NCI-H1105 (cell line): ENCODE measurements at regions not wholly inside any gene's neighbourhood (a gene's known extent, or its start where the extent isn't known, plus 50 kb on each side); places are given as distances from the start of the nearest gene placed in this dataset.
A peak's percentile ranks its signal among the peaks of the same experiment; 100 is the strongest.

ENCODE experiments used
- DNase-seq: peaks from one replicate; lab custom pipeline; 2025; lab: John Stamatoyannopoulos, UW

GRCh38 chr11:104655066-104655465 lies 243.2 kb downstream of the CASP12 start:
- no peak for DNase-seq

DNA sequence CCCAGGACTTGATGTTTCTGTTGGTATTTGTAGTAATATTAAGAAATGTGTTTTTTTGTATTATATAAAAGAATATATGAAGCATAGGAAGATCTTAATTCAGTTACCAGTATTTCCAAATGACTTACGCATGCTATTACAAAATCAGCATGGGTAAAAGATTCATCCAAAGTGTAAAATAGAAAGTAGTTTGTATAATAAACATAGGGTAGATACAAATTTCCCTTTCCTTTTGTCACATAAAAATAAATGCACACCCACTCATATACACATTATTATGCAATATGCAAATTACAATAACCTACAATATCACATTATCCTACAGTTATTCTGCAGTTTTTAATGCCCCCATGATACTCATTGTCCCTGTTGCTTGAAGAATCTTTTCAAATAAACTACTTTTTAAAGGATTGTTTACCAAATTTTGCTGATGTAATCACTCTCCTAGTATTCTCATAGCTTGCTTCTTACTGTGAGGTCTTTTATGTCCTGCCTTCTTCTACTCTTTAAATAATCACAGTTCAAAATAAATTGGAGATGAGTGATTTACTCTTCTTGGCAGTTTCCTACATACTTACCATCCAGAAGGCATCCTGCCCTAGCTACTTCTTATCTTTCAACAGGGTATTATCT lies 244.0 kb downstream of the CASP12 start:
- DNase-seq = no peak

DNA sequence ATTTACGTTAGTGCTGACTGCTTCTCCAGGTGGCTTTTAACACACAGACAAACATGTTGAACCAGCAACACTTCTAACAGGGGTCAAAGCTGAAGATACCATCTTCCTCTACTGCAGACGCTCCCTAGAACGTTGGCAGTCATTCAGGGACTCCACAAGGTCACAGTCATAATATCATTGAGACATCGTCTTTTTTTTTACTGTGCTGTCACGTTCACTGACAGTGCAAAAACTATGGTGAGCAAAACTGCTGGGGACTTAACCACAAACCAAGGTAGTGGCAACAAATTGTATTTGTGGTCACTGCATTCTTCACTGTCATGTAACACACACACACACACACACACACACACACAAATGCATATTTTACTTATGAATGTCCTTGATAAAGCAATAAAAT lies 244.9 kb downstream of the CASP12 start:
- DNase-seq = no peak

DNA sequence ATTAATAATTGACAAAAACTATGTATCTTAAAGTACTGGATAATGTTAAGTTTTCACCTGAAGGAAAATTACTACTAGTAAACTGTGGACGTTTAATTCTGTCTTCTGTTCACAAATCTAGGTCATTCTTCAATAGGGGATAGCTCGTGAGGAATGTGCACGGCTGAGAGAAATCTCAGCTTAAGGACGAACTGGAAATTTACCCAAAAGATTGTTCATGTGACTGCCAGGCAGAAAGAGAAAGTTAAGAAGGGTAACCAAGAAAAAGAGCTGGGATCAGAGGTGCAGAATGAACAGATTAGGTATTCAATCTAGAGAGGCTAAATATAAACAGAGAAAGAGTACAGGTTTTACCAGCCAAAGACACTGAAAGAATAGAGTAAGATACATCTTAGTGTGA lies 245.3 kb downstream of the CASP12 start:
- no peak for DNase-seq

DNA sequence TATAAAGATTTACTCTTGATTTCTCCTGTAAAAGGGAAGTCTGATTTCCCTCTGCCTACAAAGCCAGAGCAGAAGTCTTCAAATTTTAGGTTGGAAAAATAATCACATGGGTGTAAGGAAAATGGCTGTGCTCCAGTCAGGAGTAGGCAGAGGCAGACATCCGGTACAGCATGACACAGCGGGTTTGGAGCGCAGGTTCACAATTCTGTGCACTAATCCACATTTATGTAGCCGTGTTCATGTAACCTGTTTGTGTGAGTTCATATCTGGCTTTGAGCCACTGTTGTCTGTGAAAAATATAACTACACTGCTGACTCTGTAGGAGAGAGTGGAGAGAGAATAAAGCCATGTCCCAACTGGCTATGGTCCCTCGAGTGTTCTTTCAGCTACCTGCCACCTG lies 248.0 kb downstream of the CASP12 start:
- no peak for DNase-seq

DNA sequence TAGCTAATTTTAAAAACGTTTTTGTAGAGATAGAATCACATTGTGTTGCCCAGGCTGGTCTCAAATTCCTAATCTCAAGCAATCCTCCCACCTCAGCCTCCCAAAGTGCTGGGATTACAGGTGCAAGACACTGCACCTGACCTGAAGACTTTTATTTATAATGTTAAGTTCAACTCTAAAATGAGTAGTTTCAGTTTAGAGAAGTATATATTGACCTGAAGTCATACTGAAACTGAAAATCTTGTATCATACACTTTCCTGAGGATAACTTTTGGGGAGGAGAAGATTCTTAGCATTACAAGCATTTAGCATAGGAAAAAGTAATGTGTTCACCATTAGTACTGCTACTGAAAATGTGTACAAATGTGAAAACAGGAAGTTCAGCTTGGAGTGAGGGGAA lies 249.3 kb downstream of the CASP12 start:
- no peak for DNase-seq

GRCh38 chr11:104645261-104646222 lies 252.7 kb downstream of the CASP12 start:
- DNase-seq = no peak

- no peak for DNase-seq
Measured at GRCh38 chr11:104637662-104638170, 260.5 kb downstream of the CASP12 start.

DNA sequence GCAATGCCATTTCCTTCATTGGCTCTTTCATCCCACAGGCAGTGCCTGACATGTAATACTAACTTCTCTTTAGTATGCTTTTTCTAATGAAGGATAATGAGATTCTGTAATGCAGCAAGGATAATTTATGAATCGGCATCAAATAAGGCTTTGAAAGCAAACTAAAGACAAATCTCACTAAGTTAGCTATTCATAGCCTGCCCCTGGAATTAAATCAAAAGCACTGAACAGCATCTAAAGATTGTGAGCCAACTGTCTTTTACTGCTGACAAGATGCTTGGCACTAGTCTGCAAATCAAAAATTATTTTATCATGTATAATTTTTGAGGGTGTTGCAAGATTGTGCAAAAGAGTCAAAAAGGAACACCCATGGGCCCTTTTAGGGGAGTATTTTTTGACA lies 265.0 kb downstream of the CASP12 start:
- DNase-seq = no peak

GRCh38 chr11:104630352-104630751 lies 267.9 kb downstream of the CASP12 start:
- DNase-seq = no peak

GRCh38 chr11:104625246-104625645 lies 273.0 kb downstream of the CASP12 start:
- no peak for DNase-seq

GRCh38 chr11:104624021-104624420 lies 274.2 kb downstream of the CASP12 start:
- no peak for DNase-seq

GRCh38 chr11:104623518-104623917 lies 274.7 kb downstream of the CASP12 start:
- DNase-seq = no peak

DNA sequence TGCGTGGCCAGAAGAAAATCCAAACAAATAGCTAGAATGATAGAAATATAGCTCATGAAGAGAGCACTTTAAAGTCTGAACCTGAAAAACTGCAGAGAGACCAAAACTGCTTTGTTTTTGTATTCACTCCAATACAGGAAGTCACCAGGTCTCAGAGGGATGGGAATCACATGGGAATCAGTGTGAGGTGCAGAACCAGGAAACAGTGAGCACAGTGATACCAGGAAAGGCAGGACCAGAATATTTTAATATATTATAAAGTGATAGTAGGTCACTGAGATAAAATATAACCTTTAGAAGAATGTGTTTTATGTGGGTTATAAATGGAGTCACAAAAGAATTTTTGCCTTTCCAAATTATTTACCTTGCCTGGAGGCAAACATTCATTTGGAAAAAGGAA lies 277.3 kb downstream of the CASP12 start:
- DNase-seq = no peak

GRCh38 chr11:104619751-104620150 lies 278.5 kb downstream of the CASP12 start:
- DNase-seq = no peak

GRCh38 chr11:104618954-104619353 lies 279.3 kb downstream of the CASP12 start:
- DNase-seq = no peak

DNA sequence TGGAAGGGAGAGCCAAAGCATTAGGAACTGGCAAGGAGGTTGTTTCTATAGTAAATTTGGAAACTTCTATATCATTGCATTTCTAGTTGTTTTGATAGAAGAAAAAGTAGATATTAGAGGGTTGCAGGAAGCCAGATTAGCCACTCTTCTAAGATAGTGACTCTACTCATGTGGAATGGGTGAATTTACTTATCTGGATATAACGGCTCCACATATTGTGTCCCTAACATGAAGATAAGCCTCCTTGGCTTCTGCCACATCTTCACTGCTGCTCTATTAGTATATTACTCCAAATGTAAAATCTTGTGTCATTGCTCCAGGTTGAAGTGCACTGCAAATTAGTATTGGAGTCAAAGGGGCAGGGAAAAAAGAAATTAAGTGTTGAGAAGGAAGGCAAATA lies 283.3 kb downstream of the CASP12 start:
- no peak for DNase-seq

DNA sequence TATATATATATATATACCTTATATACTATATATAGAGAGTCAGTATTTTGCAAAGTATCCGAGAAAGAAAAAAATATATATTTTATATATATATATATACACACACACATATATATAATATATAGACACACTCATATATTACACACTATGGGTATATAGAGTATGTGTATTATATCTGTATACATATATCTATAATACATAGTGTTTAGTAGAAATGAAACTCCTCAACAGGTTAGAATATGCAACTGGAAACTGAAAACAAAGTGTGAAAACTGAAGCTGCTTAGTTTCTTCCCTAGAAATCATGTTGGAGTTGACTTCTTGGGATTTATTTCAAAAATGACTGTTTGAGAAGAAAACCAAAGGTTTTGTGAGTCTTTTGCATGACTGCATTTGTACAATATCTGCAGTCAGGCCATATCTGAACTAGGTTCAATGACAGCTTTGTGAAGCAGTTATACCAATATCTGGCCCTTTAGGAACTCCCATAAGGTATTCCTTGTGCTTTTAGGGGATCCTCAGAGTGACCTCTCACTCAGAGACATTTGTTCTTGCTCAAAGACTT lies 284.1 kb downstream of the CASP12 start:
- no peak for DNase-seq

GRCh38 chr11:104610635-104611034 lies 287.6 kb downstream of the CASP12 start:
- DNase-seq = no peak

DNA sequence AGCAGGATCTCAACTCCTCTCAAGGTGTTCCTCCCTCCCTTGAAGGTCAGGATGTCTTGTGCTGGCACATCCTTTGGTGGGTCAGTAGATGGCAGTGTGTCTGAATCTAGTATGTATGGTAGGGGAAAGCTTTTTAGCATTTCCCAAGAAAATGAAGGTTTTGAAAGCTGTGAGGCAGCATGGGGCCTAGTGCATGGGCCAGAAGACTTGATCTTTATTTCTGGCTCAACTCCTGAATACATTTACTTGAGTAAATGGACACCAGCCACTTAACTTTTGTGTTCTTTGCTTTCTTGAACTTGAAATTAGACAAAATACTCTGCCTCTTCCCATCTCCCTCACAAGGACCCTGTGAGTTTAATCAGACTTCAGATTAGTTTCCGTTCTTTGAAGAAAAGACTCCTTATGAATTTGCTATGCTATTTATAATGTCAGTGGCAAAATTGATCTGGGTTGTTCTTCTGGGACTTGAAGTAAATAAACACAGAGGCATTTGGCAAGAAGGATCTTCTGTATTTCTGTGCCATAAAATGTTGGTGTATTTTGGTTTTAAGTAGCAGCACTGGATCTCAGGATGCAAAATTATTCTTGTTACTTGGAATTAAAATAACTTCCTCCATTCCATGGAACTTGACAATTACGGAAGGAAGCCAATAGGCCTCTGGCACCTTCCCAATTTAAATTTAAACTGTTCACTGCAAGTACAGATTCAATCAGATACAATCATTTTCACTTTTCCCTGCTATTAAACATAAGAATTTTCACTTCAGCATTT lies 288.8 kb downstream of the CASP12 start:
- DNase-seq = peak; percentile 39

DNA sequence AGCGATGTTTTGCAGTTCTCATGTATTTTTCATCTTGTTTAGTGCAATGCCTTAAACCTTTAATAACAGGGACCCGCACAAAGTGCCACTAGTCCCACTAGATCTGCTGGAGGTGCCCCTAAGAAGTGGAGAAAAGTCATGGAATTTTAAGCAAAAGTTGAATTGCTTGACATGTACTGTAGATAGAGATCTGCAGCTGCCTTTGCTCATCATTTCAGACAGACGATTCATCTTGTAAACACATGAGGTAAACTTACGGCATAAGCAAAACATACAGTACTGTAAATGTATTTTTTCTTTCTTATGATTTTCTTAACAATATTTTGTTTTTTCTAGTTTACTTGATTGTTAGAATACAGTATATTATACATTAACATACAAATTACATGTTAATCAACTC lies 295.6 kb downstream of the CASP12 start:
- no peak for DNase-seq
